ENCODE measurements at regions not wholly inside any gene's neighbourhood (a gene's known extent, or its start where the extent isn't known, plus 50 kb on each side); places are given as distances from the start of the nearest gene placed in this dataset.

GRCh38 chr18:34551824-34552223 lies 158.3 kb upstream of the DTNA start:
- Histone ChIP-seq H3K9ac (ENCODE audit: low read length in 5 of 5) (no peak overlapping the region), H3K36me3 (ENCODE audit: control insufficient read depth in 5 of 5, insufficient read depth in 5 of 5, low read length in 5 of 5) (no peaks in the 10 kb centered on the region), H3K4me3 (ENCODE audit: low read depth in 1 of 5, low read length in 5 of 5) (no peak overlapping the region), H3K4me1 (ENCODE audit: control insufficient read depth in 5 of 5, insufficient read depth in 5 of 5, low read length in 5 of 5) (peaks cover 0 to 6% (median 0%) of the 10 kb centered on the region in 5 donors), H3K27me3 (ENCODE audit: control insufficient read depth in 5 of 5, insufficient read depth in 4 of 5, low read length in 5 of 5) (no peaks in the 10 kb centered on the region), H3K9me3 (ENCODE audit: control insufficient read depth in 5 of 5, low read length in 5 of 5) (no peaks in the 10 kb centered on the region), H3K27ac (ENCODE audit: low read depth, low read length) (no peak overlapping the region)

- H3K9me3 ChIP-seq (ENCODE audit: control insufficient read depth in 5 of 5, low read length in 5 of 5) = no peaks in the 10 kb centered on the region
- H3K27ac ChIP-seq (ENCODE audit: low read depth, low read length) = no peak overlapping the region
- H3K27me3 ChIP-seq (ENCODE audit: control insufficient read depth in 5 of 5, insufficient read depth in 4 of 5, low read length in 5 of 5) = no peaks in the 10 kb centered on the region
- H3K36me3 ChIP-seq (ENCODE audit: control insufficient read depth in 5 of 5, insufficient read depth in 5 of 5, low read length in 5 of 5) = no peaks in the 10 kb centered on the region
- no peak overlapping the region for H3K4me3 ChIP-seq (ENCODE audit: low read depth in 1 of 5, low read length in 5 of 5)
- no peaks in the 10 kb centered on the region for H3K4me1 ChIP-seq (ENCODE audit: control insufficient read depth in 5 of 5, insufficient read depth in 5 of 5, low read length in 5 of 5)
- no peak overlapping the region for H3K9ac ChIP-seq (ENCODE audit: low read length in 5 of 5)
Observed at GRCh38 chr18:34562252-34562870, 147.7 kb upstream of the DTNA start.

GRCh38 chr18:34567857-34568256 lies 142.2 kb upstream of the DTNA start:
- Histone ChIP-seq H3K9me3 (ENCODE audit: control insufficient read depth in 5 of 5, low read length in 5 of 5) (no peaks in the 10 kb centered on the region), H3K27ac (ENCODE audit: low read depth, low read length) (no peak overlapping the region), H3K27me3 (ENCODE audit: control insufficient read depth in 5 of 5, insufficient read depth in 4 of 5, low read length in 5 of 5) (no peaks in the 10 kb centered on the region), H3K36me3 (ENCODE audit: control insufficient read depth in 5 of 5, insufficient read depth in 5 of 5, low read length in 5 of 5) (no peaks in the 10 kb centered on the region), H3K4me1 (ENCODE audit: control insufficient read depth in 5 of 5, insufficient read depth in 5 of 5, low read length in 5 of 5) (no peaks in the 10 kb centered on the region), H3K9ac (ENCODE audit: low read length in 5 of 5) (no peak overlapping the region), H3K4me3 (ENCODE audit: low read depth in 1 of 5, low read length in 5 of 5) (no peak overlapping the region)

GRCh38 chr18:34576622-34577021 lies 133.5 kb upstream of the DTNA start:
- Histone ChIP-seq H3K9me3 (ENCODE audit: control insufficient read depth in 5 of 5, low read length in 5 of 5) (peaks cover 0 to 5% (median 3%) of the 10 kb centered on the region in 5 donors), H3K9ac (ENCODE audit: low read length in 5 of 5) (no peak overlapping the region), H3K27me3 (ENCODE audit: control insufficient read depth in 5 of 5, insufficient read depth in 4 of 5, low read length in 5 of 5) (no peaks in the 10 kb centered on the region), H3K27ac (ENCODE audit: low read depth, low read length) (no peak overlapping the region), H3K36me3 (ENCODE audit: control insufficient read depth in 5 of 5, insufficient read depth in 5 of 5, low read length in 5 of 5) (no peaks in the 10 kb centered on the region), H3K4me1 (ENCODE audit: control insufficient read depth in 5 of 5, insufficient read depth in 5 of 5, low read length in 5 of 5) (no peaks in the 10 kb centered on the region), H3K4me3 (ENCODE audit: low read depth in 1 of 5, low read length in 5 of 5) (no peak overlapping the region)

GRCh38 chr18:34583895-34584294 lies 126.2 kb upstream of the DTNA start:
- no peaks in the 10 kb centered on the region for H3K27me3 ChIP-seq (ENCODE audit: control insufficient read depth in 5 of 5, insufficient read depth in 4 of 5, low read length in 5 of 5)
- no peaks in the 10 kb centered on the region for H3K36me3 ChIP-seq (ENCODE audit: control insufficient read depth in 5 of 5, insufficient read depth in 5 of 5, low read length in 5 of 5)
- H3K9ac ChIP-seq (ENCODE audit: low read length in 5 of 5) = no peak overlapping the region
- no peak overlapping the region for H3K27ac ChIP-seq (ENCODE audit: low read depth, low read length)
- peaks cover 0 to 5% (median 3%) of the 10 kb centered on the region in 5 donors for H3K9me3 ChIP-seq (ENCODE audit: control insufficient read depth in 5 of 5, low read length in 5 of 5)
- no peaks in the 10 kb centered on the region for H3K4me1 ChIP-seq (ENCODE audit: control insufficient read depth in 5 of 5, insufficient read depth in 5 of 5, low read length in 5 of 5)
- no peak overlapping the region for H3K4me3 ChIP-seq (ENCODE audit: low read depth in 1 of 5, low read length in 5 of 5)

GRCh38 chr18:34590503-34590902 lies 119.6 kb upstream of the DTNA start:
- peaks cover 0 to 22% (median 17%) of the 10 kb centered on the region in 5 donors for H3K4me1 ChIP-seq (ENCODE audit: control insufficient read depth in 5 of 5, insufficient read depth in 5 of 5, low read length in 5 of 5)
- no peak overlapping the region for H3K4me3 ChIP-seq (ENCODE audit: low read depth in 1 of 5, low read length in 5 of 5)
- H3K36me3 ChIP-seq (ENCODE audit: control insufficient read depth in 5 of 5, insufficient read depth in 5 of 5, low read length in 5 of 5) = no peaks in the 10 kb centered on the region
- no peak overlapping the region for H3K27ac ChIP-seq (ENCODE audit: low read depth, low read length)
- H3K9me3 ChIP-seq (ENCODE audit: control insufficient read depth in 5 of 5, low read length in 5 of 5) = no peaks in the 10 kb centered on the region
- no peak overlapping the region for H3K9ac ChIP-seq (ENCODE audit: low read length in 5 of 5)
- H3K27me3 ChIP-seq (ENCODE audit: control insufficient read depth in 5 of 5, insufficient read depth in 4 of 5, low read length in 5 of 5) = no peaks in the 10 kb centered on the region

GRCh38 chr18:34591920-34592444 lies 118.1 kb upstream of the DTNA start:
- peak overlapping the region in 2 of 5 donors; percentile 76 to 77 for H3K9ac ChIP-seq (ENCODE audit: low read length in 5 of 5)
- H3K4me3 ChIP-seq (ENCODE audit: low read depth in 1 of 5, low read length in 5 of 5) = no peak overlapping the region

GRCh38 chr18:34592481-34592880 lies 117.6 kb upstream of the DTNA start:
- Histone ChIP-seq H3K4me1 (ENCODE audit: control insufficient read depth in 5 of 5, insufficient read depth in 5 of 5, low read length in 5 of 5) (peaks cover 0 to 24% (median 17%) of the 10 kb centered on the region in 5 donors), H3K27me3 (ENCODE audit: control insufficient read depth in 5 of 5, insufficient read depth in 4 of 5, low read length in 5 of 5) (no peaks in the 10 kb centered on the region), H3K9me3 (ENCODE audit: control insufficient read depth in 5 of 5, low read length in 5 of 5) (no peaks in the 10 kb centered on the region), H3K27ac (ENCODE audit: low read depth, low read length) (peak overlapping the region; percentile 76), H3K9ac (ENCODE audit: low read length in 5 of 5) (peak overlapping the region in 4 of 5 donors; percentile 51 to 77 (median 70)), H3K4me3 (ENCODE audit: low read depth in 1 of 5, low read length in 5 of 5) (peak overlapping the region; percentile 56 to 80 (median 70)), H3K36me3 (ENCODE audit: control insufficient read depth in 5 of 5, insufficient read depth in 5 of 5, low read length in 5 of 5) (no peaks in the 10 kb centered on the region)

More at GRCh38 chr18:34591920-34592444, 118.1 kb upstream of the DTNA start:
- Histone ChIP-seq H3K27ac (ENCODE audit: low read depth, low read length) (peak overlapping the region; percentile 76), H3K36me3 (ENCODE audit: control insufficient read depth in 5 of 5, insufficient read depth in 5 of 5, low read length in 5 of 5) (no peaks in the 10 kb centered on the region), H3K4me1 (ENCODE audit: control insufficient read depth in 5 of 5, insufficient read depth in 5 of 5, low read length in 5 of 5) (peaks cover 0 to 24% (median 17%) of the 10 kb centered on the region in 5 donors), H3K9me3 (ENCODE audit: control insufficient read depth in 5 of 5, low read length in 5 of 5) (no peaks in the 10 kb centered on the region), H3K27me3 (ENCODE audit: control insufficient read depth in 5 of 5, insufficient read depth in 4 of 5, low read length in 5 of 5) (no peaks in the 10 kb centered on the region)

- no peaks in the 10 kb centered on the region for H3K27me3 ChIP-seq (ENCODE audit: control insufficient read depth in 5 of 5, insufficient read depth in 4 of 5, low read length in 5 of 5)
- peak overlapping the region; percentile 76 for H3K27ac ChIP-seq (ENCODE audit: low read depth, low read length)
- H3K9me3 ChIP-seq (ENCODE audit: control insufficient read depth in 5 of 5, low read length in 5 of 5) = no peaks in the 10 kb centered on the region
- H3K9ac ChIP-seq (ENCODE audit: low read length in 5 of 5) = peak overlapping the region; percentile 51 to 77 (median 63)
- no peaks in the 10 kb centered on the region for H3K36me3 ChIP-seq (ENCODE audit: control insufficient read depth in 5 of 5, insufficient read depth in 5 of 5, low read length in 5 of 5)
- peaks cover 0 to 24% (median 17%) of the 10 kb centered on the region in 5 donors for H3K4me1 ChIP-seq (ENCODE audit: control insufficient read depth in 5 of 5, insufficient read depth in 5 of 5, low read length in 5 of 5)
- peak overlapping the region; percentile 56 to 80 (median 70) for H3K4me3 ChIP-seq (ENCODE audit: low read depth in 1 of 5, low read length in 5 of 5)
Observed at GRCh38 chr18:34592961-34593382, 117.1 kb upstream of the DTNA start.

- no peaks in the 10 kb centered on the region for H3K9me3 ChIP-seq (ENCODE audit: control insufficient read depth in 5 of 5, low read length in 5 of 5)
- H3K4me1 ChIP-seq (ENCODE audit: control insufficient read depth in 5 of 5, insufficient read depth in 5 of 5, low read length in 5 of 5) = peaks cover 0 to 27% (median 17%) of the 10 kb centered on the region in 5 donors
- H3K36me3 ChIP-seq (ENCODE audit: control insufficient read depth in 5 of 5, insufficient read depth in 5 of 5, low read length in 5 of 5) = no peaks in the 10 kb centered on the region
- H3K9ac ChIP-seq (ENCODE audit: low read length in 5 of 5) = peak overlapping the region in 2 of 5 donors; percentile 51 to 60
- no peaks in the 10 kb centered on the region for H3K27me3 ChIP-seq (ENCODE audit: control insufficient read depth in 5 of 5, insufficient read depth in 4 of 5, low read length in 5 of 5)
- peak overlapping the region; percentile 76 for H3K27ac ChIP-seq (ENCODE audit: low read depth, low read length)
- H3K4me3 ChIP-seq (ENCODE audit: low read depth in 1 of 5, low read length in 5 of 5) = no peak overlapping the region
Observed at GRCh38 chr18:34594266-34594665, 115.8 kb upstream of the DTNA start.
